ENCODE measurements at regions not wholly inside any gene's neighbourhood (a gene's known extent, or its start where the extent isn't known, plus 50 kb on each side); places are given as distances from the start of the nearest gene placed in this dataset.

GRCh38 chr1:201678264-201679101, 139.6 kb downstream of the NAV1 start:
- Histone ChIP-seq H3K36me3 (ENCODE audit: insufficient read depth) (no peaks in the 10 kb centered on the region), H3K27ac (ENCODE audit: low read depth) (no peak overlapping the region), H3K4me1 (ENCODE audit: insufficient read depth) (no peaks in the 10 kb centered on the region), H3K4me3 (ENCODE audit: low read depth, low read length) (no peak overlapping the region)
- no peak for DNase-seq (ENCODE audit: extremely low spot score)
- 56% methylated on average over 9 of the region's 9 CpGs for WGBS

GRCh38 chr1:201681375-201681774, 142.4 kb downstream of the NAV1 start:
- Histone ChIP-seq H3K36me3 (ENCODE audit: insufficient read depth) (no peaks in the 10 kb centered on the region), H3K4me1 (ENCODE audit: insufficient read depth) (no peaks in the 10 kb centered on the region), H3K27ac (ENCODE audit: low read depth) (no peak overlapping the region), H3K4me3 (ENCODE audit: low read depth, low read length) (no peak overlapping the region)
- no peak for DNase-seq (ENCODE audit: extremely low spot score)
- WGBS = 73% methylated on average over 8 of the region's 8 CpGs

- DNase-seq (ENCODE audit: extremely low spot score) = no peak
- Histone ChIP-seq H3K36me3 (ENCODE audit: insufficient read depth) (no peaks in the 10 kb centered on the region), H3K27ac (ENCODE audit: low read depth) (no peak overlapping the region), H3K4me3 (ENCODE audit: low read depth, low read length) (no peak overlapping the region), H3K4me1 (ENCODE audit: insufficient read depth) (no peaks in the 10 kb centered on the region)
- 90% methylated on average over 4 of the region's 4 CpGs for WGBS
These were observed 144.0 kb downstream of the NAV1 start for GRCh38 chr1:201682964-201683363.

- no peaks in the 10 kb centered on the region for H3K36me3 ChIP-seq (ENCODE audit: insufficient read depth)
- DNase-seq (ENCODE audit: extremely low spot score) = no peak
- H3K4me1 ChIP-seq (ENCODE audit: insufficient read depth) = no peaks in the 10 kb centered on the region
- H3K27ac ChIP-seq (ENCODE audit: low read depth) = no peak overlapping the region
- WGBS = 92% methylated on average over 6 of the region's 6 CpGs
- H3K4me3 ChIP-seq (ENCODE audit: low read depth, low read length) = no peak overlapping the region
These were observed 144.5 kb downstream of the NAV1 start for GRCh38 chr1:201683397-201683796.

- H3K27ac ChIP-seq (ENCODE audit: low read depth) = no peak overlapping the region
- no peak overlapping the region for H3K4me3 ChIP-seq (ENCODE audit: low read depth, low read length)
- WGBS = 78% methylated on average over 6 of the region's 6 CpGs
- no peaks in the 10 kb centered on the region for H3K36me3 ChIP-seq (ENCODE audit: insufficient read depth)
- no peak for DNase-seq (ENCODE audit: extremely low spot score)
- no peaks in the 10 kb centered on the region for H3K4me1 ChIP-seq (ENCODE audit: insufficient read depth)
These were observed 143.5 kb upstream of the IPO9 start for GRCh38 chr1:201685485-201685884.

- H3K36me3 ChIP-seq (ENCODE audit: insufficient read depth) = no peaks in the 10 kb centered on the region
- no peak overlapping the region for H3K27ac ChIP-seq (ENCODE audit: low read depth)
- WGBS = 74% methylated on average over 5 of the region's 5 CpGs
- H3K4me3 ChIP-seq (ENCODE audit: low read depth, low read length) = no peak overlapping the region
- no peaks in the 10 kb centered on the region for H3K4me1 ChIP-seq (ENCODE audit: insufficient read depth)
- no peak for DNase-seq (ENCODE audit: extremely low spot score)
These were observed 142.1 kb upstream of the IPO9 start for GRCh38 chr1:201686714-201687455.

GRCh38 chr1:201688514-201688913, 140.4 kb upstream of the IPO9 start:
- 96% methylated on average over 9 of the region's 9 CpGs for WGBS
- Histone ChIP-seq H3K4me1 (ENCODE audit: insufficient read depth) (no peaks in the 10 kb centered on the region), H3K36me3 (ENCODE audit: insufficient read depth) (no peaks in the 10 kb centered on the region), H3K4me3 (ENCODE audit: low read depth, low read length) (no peak overlapping the region), H3K27ac (ENCODE audit: low read depth) (no peak overlapping the region)
- no peak for DNase-seq (ENCODE audit: extremely low spot score)

- DNase-seq (ENCODE audit: extremely low spot score) = no peak
- Histone ChIP-seq H3K36me3 (ENCODE audit: insufficient read depth) (no peaks in the 10 kb centered on the region), H3K4me1 (ENCODE audit: insufficient read depth) (no peaks in the 10 kb centered on the region), H3K4me3 (ENCODE audit: low read depth, low read length) (no peak overlapping the region), H3K27ac (ENCODE audit: low read depth) (no peak overlapping the region)
- 97% methylated on average over 8 of the region's 8 CpGs for WGBS
These were observed 139.3 kb upstream of the IPO9 start for GRCh38 chr1:201689647-201690046.

- Histone ChIP-seq H3K4me3 (ENCODE audit: low read depth, low read length) (no peak overlapping the region), H3K27ac (ENCODE audit: low read depth) (no peak overlapping the region), H3K36me3 (ENCODE audit: insufficient read depth) (no peaks in the 10 kb centered on the region), H3K4me1 (ENCODE audit: insufficient read depth) (no peaks in the 10 kb centered on the region)
- no peak for DNase-seq (ENCODE audit: extremely low spot score)
- WGBS = 93% methylated on average over 10 of the region's 10 CpGs
These were observed 138.4 kb upstream of the IPO9 start for GRCh38 chr1:201690528-201690927.

GRCh38 chr1:201691716-201692554, 137.0 kb upstream of the IPO9 start:
- Histone ChIP-seq H3K4me1 (ENCODE audit: insufficient read depth) (no peaks in the 10 kb centered on the region), H3K4me3 (ENCODE audit: low read depth, low read length) (no peak overlapping the region), H3K36me3 (ENCODE audit: insufficient read depth) (no peaks in the 10 kb centered on the region), H3K27ac (ENCODE audit: low read depth) (no peak overlapping the region)
- WGBS = 80% methylated on average over 6 of the region's 6 CpGs
- DNase-seq (ENCODE audit: extremely low spot score) = no peak

GRCh38 chr1:201692555-201693394, 136.2 kb upstream of the IPO9 start:
- Histone ChIP-seq H3K4me3 (ENCODE audit: low read depth, low read length) (no peak overlapping the region), H3K27ac (ENCODE audit: low read depth) (no peak overlapping the region), H3K36me3 (ENCODE audit: insufficient read depth) (no peaks in the 10 kb centered on the region), H3K4me1 (ENCODE audit: insufficient read depth) (no peaks in the 10 kb centered on the region)
- no peak for DNase-seq (ENCODE audit: extremely low spot score)
- 88% methylated on average over 3 of the region's 3 CpGs for WGBS

- no peaks in the 10 kb centered on the region for H3K36me3 ChIP-seq (ENCODE audit: insufficient read depth)
- no peak for DNase-seq (ENCODE audit: extremely low spot score)
- H3K27ac ChIP-seq (ENCODE audit: low read depth) = no peak overlapping the region
- 87% methylated on average over 8 of the region's 8 CpGs for WGBS
- no peaks in the 10 kb centered on the region for H3K4me1 ChIP-seq (ENCODE audit: insufficient read depth)
- no peak overlapping the region for H3K4me3 ChIP-seq (ENCODE audit: low read depth, low read length)
These were observed 134.9 kb upstream of the IPO9 start for GRCh38 chr1:201693890-201694607.

All from urinary bladder (tissue), 3 donors.